Stimulated activated CD4-positive, alpha-beta T cell treated with anti-CD3 and anti-CD28 coated beads, Interleukin-1b, Interleukin-23, amount 100 ng/mL, for 48 hours (primary cell): ENCODE measurements at regions not wholly inside any gene's neighbourhood (a gene's known extent, or its start where the extent isn't known, plus 50 kb on each side); places are given as distances from the start of the nearest gene placed in this dataset.

Experiments
- DNase-seq: peaks from one replicate; pipeline ENCODE4 v3.0.0-alpha.2; 2020

GRCh38 chr20:22403632-22404361 lies 180.6 kb downstream of the FOXA2 start:
- DNase-seq, result no peak

GRCh38 chr20:22403022-22403631 lies 181.2 kb downstream of the FOXA2 start:
- DNase-seq, result no peak

GRCh38 chr20:22402550-22402949 lies 181.8 kb downstream of the FOXA2 start:
- DNase-seq, result no peak

- DNase-seq, result no peak
Measured at GRCh38 chr20:22400440-22400839, 183.9 kb downstream of the FOXA2 start.

- no peak for DNase-seq
Measured at GRCh38 chr20:22394583-22394982, 189.8 kb downstream of the FOXA2 start.

- no peak for DNase-seq
Measured at GRCh38 chr20:22390543-22390903, 193.8 kb downstream of the FOXA2 start.

- DNase-seq, result no peak
Measured at GRCh38 chr20:22389836-22390542, 194.4 kb downstream of the FOXA2 start.

- no peak for DNase-seq
Measured at GRCh38 chr20:22387452-22387851, 196.9 kb downstream of the FOXA2 start.

GRCh38 chr20:22386306-22386623 lies 198.1 kb downstream of the FOXA2 start:
- DNase-seq, result no peak

- no peak for DNase-seq
Measured at GRCh38 chr20:22385602-22386305, 198.6 kb downstream of the FOXA2 start.

- DNase-seq, result no peak
Measured at GRCh38 chr20:22384978-22385377, 199.4 kb downstream of the FOXA2 start.

- DNase-seq, result no peak
Measured at GRCh38 chr20:22383156-22383555, 201.2 kb downstream of the FOXA2 start.

- DNase-seq, result no peak
Measured at GRCh38 chr20:22382742-22383141, 201.6 kb downstream of the FOXA2 start.

GRCh38 chr20:22381812-22382416 lies 202.5 kb downstream of the FOXA2 start:
- no peak for DNase-seq

GRCh38 chr20:22379472-22379871 lies 204.9 kb downstream of the FOXA2 start:
- no peak for DNase-seq

- no peak for DNase-seq
Measured at GRCh38 chr20:22374678-22375590, 209.4 kb downstream of the FOXA2 start.

- no peak for DNase-seq
Measured at GRCh38 chr20:22374066-22374465, 210.3 kb downstream of the FOXA2 start.

GRCh38 chr20:22373164-22373895 lies 211.0 kb downstream of the FOXA2 start:
- no peak for DNase-seq

GRCh38 chr20:22371843-22372242 lies 212.5 kb downstream of the FOXA2 start:
- DNase-seq, result no peak

- no peak for DNase-seq
Measured at GRCh38 chr20:22370137-22370536, 214.2 kb downstream of the FOXA2 start.

- DNase-seq, result no peak
Measured at GRCh38 chr20:22369100-22369499, 215.3 kb downstream of the FOXA2 start.
